A549 (cell line): ENCODE measurements at regions not wholly inside any gene's neighbourhood (a gene's known extent, or its start where the extent isn't known, plus 50 kb on each side); places are given as distances from the start of the nearest gene placed in this dataset.

ENCODE experiments used
- ATAC-seq, 2 experiments: fragments of 200-7000 bp in 1 of 2; fragments of >200 bp in 1 of 2; cut with Nextera tagmentation in 1 of 2; cut with Tn5 transposase in 1 of 2; 3 replicates each; pipeline versions ENCODE4 v1.8.0 to v1.9.1; 2018 to 2020; ENCODE audit warnings: mild to moderate bottlenecking in 1 of 2, moderate library complexity in 1 of 2
- CTCF ChIA-PET: fragments of 300-600 bp; sonication (Branson Sonifier 250); formaldehyde crosslinking; extraction: SDS; loops from one replicate; lab custom pipeline; 2021; ENCODE audit warnings: antibody characterized with exemption, inconsistent platforms; lab: Yijun Ruan, JAX
- POLR2A ChIA-PET: fragments of 350-600 bp; formaldehyde crosslinking; extraction: SDS; loops from one replicate; lab custom pipeline; 2021; ENCODE audit warnings: antibody characterized with exemption, inconsistent platforms; lab: Yijun Ruan, JAX
- DNase-seq, 2 experiments: peaks; one replicate each; pipeline versions ENCODE4 v3.0.0 to v3.0.0-alpha.2; 2011 to 2016; ENCODE audit warnings: low read depth in 1 of 2, low spot score in 1 of 2
- FAIRE-seq: peaks from 2 replicates; lab custom pipeline; 2011; peaks lifted over from hg19 to GRCh38; lab: Jason Lieb, UNC
- H3K27ac ChIP-seq, 2 experiments: fragments of >200 bp; sonication (Bioruptor Twin); formaldehyde crosslinking; 3 replicates each; pipeline ENCODE4 v1.5.1; 2016 to 2017
- H3K4me1 ChIP-seq: fragments of >200 bp; sonication (Bioruptor Twin); formaldehyde crosslinking; 3 replicates; pipeline ENCODE4 v1.6.1; 2016
- H3K4me2 ChIP-seq: fragments of >200 bp; sonication (Bioruptor Twin); formaldehyde crosslinking; 3 replicates; pipeline ENCODE4 v1.6.1; 2016
- H3K4me3 ChIP-seq: fragments of >200 bp; sonication (Bioruptor Twin); formaldehyde crosslinking; 3 replicates; pipeline ENCODE4 v1.5.1; 2016
- H3K9me3 ChIP-seq: fragments of >200 bp; sonication (Bioruptor Twin); formaldehyde crosslinking; 3 replicates; pipeline ENCODE4 v1.6.1; 2016
- CBX2 ChIP-seq: fragments of 200-600 bp; sonication (generic); IDR thresholded peaks from 2 replicates; pipeline ENCODE4 v1.6.1; 2016; ENCODE audit warnings: low read depth, mild to moderate bottlenecking, borderline replicate concordance
- CBX8 ChIP-seq: fragments of 200-600 bp; sonication (generic); IDR thresholded peaks from 2 replicates; pipeline ENCODE4 v1.6.1; 2016
- CHD2 ChIP-seq: fragments of 150-350 bp; IDR thresholded peaks from 2 replicates; pipeline ENCODE4 v1.6.1; 2014; ENCODE audit warnings: low read length; ENCODE audit not compliant: partially characterized antibody
- EHF ChIP-seq: fragments of 250-450 bp; sonication (Bioruptor Pico); IDR thresholded peaks from 2 replicates; pipeline ENCODE4 v1.5.0; 2020; ENCODE audit warnings: mild to moderate bottlenecking
- ESRRA ChIP-seq: fragments of 150-350 bp; IDR thresholded peaks from 2 replicates; pipeline ENCODE4 v1.6.1; 2014; ENCODE audit warnings: mild to moderate bottlenecking, low read length, borderline replicate concordance
- FOSB ChIP-seq: fragments of 250-450 bp; sonication (Bioruptor Pico); IDR thresholded peaks from 2 replicates; pipeline ENCODE4 v1.5.0; 2020; ENCODE audit warnings: mild to moderate bottlenecking, moderate library complexity
- HDAC2 ChIP-seq: fragments of 200-600 bp; sonication (generic); IDR thresholded peaks from 2 replicates; pipeline ENCODE4 v1.6.1; 2016
- HEYL ChIP-seq: fragments of 250-450 bp; sonication (Bioruptor Pico); IDR thresholded peaks from 2 replicates; pipeline ENCODE4 v1.8.0; 2021; ENCODE audit warnings: mild to moderate bottlenecking, moderate library complexity
- HOXA7 ChIP-seq: fragments of 250-450 bp; sonication (Bioruptor Pico); IDR thresholded peaks from 2 replicates; pipeline ENCODE4 v1.5.0; 2020; ENCODE audit warnings: mild to moderate bottlenecking, moderate library complexity
- JUN ChIP-seq, 2 experiments: fragments of >200 bp; sonication (Bioruptor Twin); formaldehyde crosslinking; IDR thresholded peaks; 2 replicates in 1 of 2; 3 replicates in 1 of 2; pipeline ENCODE4 v1.6.1; 2016 to 2017
- JUNB ChIP-seq: fragments of >200 bp; sonication (Bioruptor Twin); formaldehyde crosslinking; IDR thresholded peaks from 2 replicates; pipeline ENCODE4 v1.6.1; 2016
- KDM5A ChIP-seq: fragments of 200-600 bp; sonication (generic); IDR thresholded peaks from 2 replicates; pipeline ENCODE4 v1.6.1; 2016; ENCODE audit warnings: antibody characterized with exemption, mild to moderate bottlenecking
- MAZ ChIP-seq: fragments of 150-350 bp; IDR thresholded peaks from 2 replicates; pipeline ENCODE4 v1.6.1; 2014; ENCODE audit warnings: antibody characterized with exemption, low read depth, low read length, borderline replicate concordance
- NR3C1 ChIP-seq: fragments of >200 bp; sonication (Bioruptor Twin); formaldehyde crosslinking; IDR thresholded peaks from 3 replicates; pipeline ENCODE4 v1.6.1; 2017
- PHF8 ChIP-seq: fragments of 200-600 bp; sonication (generic); IDR thresholded peaks from 2 replicates; pipeline ENCODE4 v1.6.1; 2016; ENCODE audit warnings: low read depth, mild to moderate bottlenecking, antibody characterized with exemption, moderate library complexity, borderline replicate concordance
- POLR2A ChIP-seq: IDR thresholded peaks from 2 replicates; pipeline ENCODE4 v1.6.1; 2012; ENCODE audit warnings: mild to moderate bottlenecking, low read length
- POLR2AphosphoS2 ChIP-seq: conservative IDR thresholded peaks from 2 replicates; pipeline ENCODE4 v1.6.1; 2012; ENCODE audit warnings: low read length, improper control_type of control experiment, inconsistent platforms
- RNF2 ChIP-seq: fragments of 200-600 bp; sonication (generic); IDR thresholded peaks from 2 replicates; pipeline ENCODE4 v1.6.1; 2016; ENCODE audit warnings: low read depth, mild to moderate bottlenecking, antibody characterized with exemption, moderate library complexity, borderline replicate concordance
- TFCP2L1 ChIP-seq: fragments of 250-450 bp; sonication (Bioruptor Pico); IDR thresholded peaks from 2 replicates; pipeline ENCODE4 v1.5.0; 2021; ENCODE audit warnings: mild to moderate bottlenecking
- ZC3H11A ChIP-seq: fragments of 450-650 bp; IDR thresholded peaks from 2 replicates; pipeline ENCODE4 v1.6.1; 2014; ENCODE audit warnings: antibody characterized with exemption, mild to moderate bottlenecking
- ZSCAN20 ChIP-seq: fragments of 250-450 bp; sonication (Bioruptor Pico); IDR thresholded peaks from 2 replicates; pipeline ENCODE4 v1.8.0; 2022; ENCODE audit warnings: mild to moderate bottlenecking, moderate library complexity
- WGBS: methylation state at CpG from one replicate; pipeline ENCODE4 v1.1.6; 2017; ENCODE audit errors: missing lambda C conversion rate; 5-methylcytosine and 5-hydroxymethylcytosine counted together
- TF ChIP-seq, protein P1 (sequence below): IDR thresholded peaks from 2 replicates; pipeline ENCODE4 v1.6.1; 2012
- TF ChIP-seq, protein P2 (sequence below): IDR thresholded peaks from 2 replicates; pipeline ENCODE4 v1.6.1; 2012; ENCODE audit warnings: low read depth, borderline replicate concordance
- TF ChIP-seq, protein P3 (sequence below): fragments of 450-650 bp; IDR thresholded peaks from 2 replicates; pipeline ENCODE4 v1.6.1; 2014; ENCODE audit warnings: antibody characterized with exemption
- TF ChIP-seq, protein P4 (sequence below): fragments of 200-600 bp; sonication (generic); IDR thresholded peaks from 2 replicates; pipeline ENCODE4 v1.6.1; 2016; ENCODE audit warnings: antibody characterized with exemption, mild to moderate bottlenecking, moderate library complexity

DNA sequence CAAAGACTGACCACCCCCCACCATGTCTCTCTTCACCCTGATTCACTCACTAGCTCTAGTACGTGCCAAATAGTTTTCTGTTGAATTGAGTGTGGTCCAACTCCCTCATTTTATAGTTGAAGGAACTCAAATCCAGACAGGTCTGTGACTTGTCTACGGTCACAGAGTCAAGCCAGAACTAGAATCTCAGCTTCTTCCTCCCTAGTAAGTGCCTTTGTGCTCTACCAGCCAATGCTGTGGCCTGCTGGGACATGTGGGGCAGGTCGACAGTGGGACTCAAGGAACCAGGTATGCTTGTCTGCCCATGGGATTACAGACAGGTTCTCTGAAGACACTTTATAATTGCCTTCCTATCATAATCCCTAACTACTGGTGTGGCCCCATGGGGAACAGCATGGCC is 108.6 kb upstream of the CPEB2 start:
- POLR2A ChIA-PET = no interaction called here
- no peak overlapping the region for H3K4me2 ChIP-seq
- CTCF ChIA-PET = no interaction called here

DNA sequence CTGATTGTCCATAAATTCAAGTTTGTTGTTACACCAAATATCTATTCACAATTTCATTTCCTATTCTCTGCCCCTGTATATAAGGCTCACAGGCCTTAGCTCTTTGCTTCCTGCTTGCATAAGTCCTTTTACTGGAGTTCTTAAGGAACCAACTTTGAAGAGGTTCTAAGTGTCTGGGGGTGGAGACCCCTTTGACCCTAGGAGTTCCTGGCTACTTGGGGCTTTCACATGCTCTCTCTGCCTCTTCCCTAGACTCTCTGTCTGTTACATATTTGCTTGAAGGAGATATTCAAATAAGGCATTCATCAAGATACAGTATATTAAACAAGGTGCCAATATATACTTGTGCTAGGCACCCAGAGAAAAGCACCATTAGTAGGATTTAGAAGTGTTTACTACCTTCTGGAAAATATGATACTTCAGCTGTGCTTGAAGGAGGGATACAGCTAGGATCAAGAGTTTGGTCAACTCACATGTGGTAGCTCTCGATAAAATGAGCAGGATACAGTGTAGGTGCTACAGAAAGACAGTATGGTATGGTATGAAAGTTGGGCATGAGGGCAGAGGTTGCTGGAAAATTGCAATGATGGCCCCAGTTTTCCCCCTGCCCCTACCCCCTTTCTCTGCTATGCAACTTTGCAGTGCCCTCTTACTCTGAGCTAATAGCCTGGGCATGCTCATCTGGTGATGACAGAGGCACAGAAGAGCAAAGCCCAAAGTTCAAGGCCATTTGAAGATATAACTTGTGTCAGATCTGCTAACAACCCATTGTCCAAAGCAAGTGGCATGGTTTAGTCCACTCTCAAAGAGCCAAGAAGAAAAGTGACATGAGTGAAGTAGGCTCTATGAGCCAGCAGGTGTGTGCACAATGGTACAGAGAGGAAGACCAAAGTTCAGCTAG is 107.6 kb upstream of the CPEB2 start:
- no peak overlapping the region for H3K27ac ChIP-seq
- DNase-seq = no peak
- CTCF ChIA-PET = no interaction called here

More for the DNA sequence above, 108.6 kb upstream of the CPEB2 start:
- ATAC-seq = no peak
- TF ChIP-seq JUN (IDR thresholded peaks at IDR 0.05) = no peak
- no peak for TF ChIP-seq HOXA7
- no peak for TF ChIP-seq JUNB
- TF ChIP-seq FOSB (CRISPR knock-in tag) = no peak
- no peak for TF ChIP-seq RNF2
- TF ChIP-seq, protein P1, sequence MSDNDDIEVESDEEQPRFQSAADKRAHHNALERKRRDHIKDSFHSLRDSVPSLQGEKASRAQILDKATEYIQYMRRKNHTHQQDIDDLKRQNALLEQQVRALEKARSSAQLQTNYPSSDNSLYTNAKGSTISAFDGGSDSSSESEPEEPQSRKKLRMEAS = no peak
- no peak for TF ChIP-seq KDM5A
- TF ChIP-seq, protein P2, sequence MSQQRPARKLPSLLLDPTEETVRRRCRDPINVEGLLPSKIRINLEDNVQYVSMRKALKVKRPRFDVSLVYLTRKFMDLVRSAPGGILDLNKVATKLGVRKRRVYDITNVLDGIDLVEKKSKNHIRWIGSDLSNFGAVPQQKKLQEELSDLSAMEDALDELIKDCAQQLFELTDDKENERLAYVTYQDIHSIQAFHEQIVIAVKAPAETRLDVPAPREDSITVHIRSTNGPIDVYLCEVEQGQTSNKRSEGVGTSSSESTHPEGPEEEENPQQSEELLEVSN = no peak
- TF ChIP-seq POLR2AphosphoS2 = no peak
- no peak for TF ChIP-seq PHF8
- TF ChIP-seq ESRRA = no peak
- no peak for TF ChIP-seq ZC3H11A
- TF ChIP-seq, protein P3, sequence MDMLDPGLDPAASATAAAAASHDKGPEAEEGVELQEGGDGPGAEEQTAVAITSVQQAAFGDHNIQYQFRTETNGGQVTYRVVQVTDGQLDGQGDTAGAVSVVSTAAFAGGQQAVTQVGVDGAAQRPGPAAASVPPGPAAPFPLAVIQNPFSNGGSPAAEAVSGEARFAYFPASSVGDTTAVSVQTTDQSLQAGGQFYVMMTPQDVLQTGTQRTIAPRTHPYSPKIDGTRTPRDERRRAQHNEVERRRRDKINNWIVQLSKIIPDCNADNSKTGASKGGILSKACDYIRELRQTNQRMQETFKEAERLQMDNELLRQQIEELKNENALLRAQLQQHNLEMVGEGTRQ = no peak
- TF ChIP-seq CHD2 = no peak
- TF ChIP-seq CBX8 = no peak
- no peak for TF ChIP-seq POLR2A
- TF ChIP-seq, protein P4, sequence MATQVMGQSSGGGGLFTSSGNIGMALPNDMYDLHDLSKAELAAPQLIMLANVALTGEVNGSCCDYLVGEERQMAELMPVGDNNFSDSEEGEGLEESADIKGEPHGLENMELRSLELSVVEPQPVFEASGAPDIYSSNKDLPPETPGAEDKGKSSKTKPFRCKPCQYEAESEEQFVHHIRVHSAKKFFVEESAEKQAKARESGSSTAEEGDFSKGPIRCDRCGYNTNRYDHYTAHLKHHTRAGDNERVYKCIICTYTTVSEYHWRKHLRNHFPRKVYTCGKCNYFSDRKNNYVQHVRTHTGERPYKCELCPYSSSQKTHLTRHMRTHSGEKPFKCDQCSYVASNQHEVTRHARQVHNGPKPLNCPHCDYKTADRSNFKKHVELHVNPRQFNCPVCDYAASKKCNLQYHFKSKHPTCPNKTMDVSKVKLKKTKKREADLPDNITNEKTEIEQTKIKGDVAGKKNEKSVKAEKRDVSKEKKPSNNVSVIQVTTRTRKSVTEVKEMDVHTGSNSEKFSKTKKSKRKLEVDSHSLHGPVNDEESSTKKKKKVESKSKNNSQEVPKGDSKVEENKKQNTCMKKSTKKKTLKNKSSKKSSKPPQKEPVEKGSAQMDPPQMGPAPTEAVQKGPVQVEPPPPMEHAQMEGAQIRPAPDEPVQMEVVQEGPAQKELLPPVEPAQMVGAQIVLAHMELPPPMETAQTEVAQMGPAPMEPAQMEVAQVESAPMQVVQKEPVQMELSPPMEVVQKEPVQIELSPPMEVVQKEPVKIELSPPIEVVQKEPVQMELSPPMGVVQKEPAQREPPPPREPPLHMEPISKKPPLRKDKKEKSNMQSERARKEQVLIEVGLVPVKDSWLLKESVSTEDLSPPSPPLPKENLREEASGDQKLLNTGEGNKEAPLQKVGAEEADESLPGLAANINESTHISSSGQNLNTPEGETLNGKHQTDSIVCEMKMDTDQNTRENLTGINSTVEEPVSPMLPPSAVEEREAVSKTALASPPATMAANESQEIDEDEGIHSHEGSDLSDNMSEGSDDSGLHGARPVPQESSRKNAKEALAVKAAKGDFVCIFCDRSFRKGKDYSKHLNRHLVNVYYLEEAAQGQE = no peak
- TF ChIP-seq CBX2 = no peak
- TF ChIP-seq EHF (CRISPR knock-in tag) = no peak
- TF ChIP-seq TFCP2L1 (CRISPR knock-in tag) = no peak
- WGBS = 41% methylated on average over 3 of the region's 3 CpGs
- H3K27ac ChIP-seq = no peak overlapping the region
- H3K4me3 ChIP-seq = no peak overlapping the region
- H3K9me3 ChIP-seq = no peaks in the 10 kb centered on the region; the same call in 2 of the 3 replicates
- DNase-seq = no peak
- H3K4me1 ChIP-seq = peaks cover 4% of the 10 kb centered on the region; the same call in 1 of the 3 replicates
- FAIRE-seq = no peak

More for the DNA sequence above, 107.6 kb upstream of the CPEB2 start:
- TF ChIP-seq MAZ (no peak), HDAC2 (no peak), TFCP2L1 (CRISPR knock-in tag) (no peak), NR3C1 (no peak), ZSCAN20 (CRISPR knock-in tag) (no peak), HEYL (no peak)
- TF ChIP-seq, protein P2 = no peak
- Histone ChIP-seq H3K4me1 (no peaks in the 10 kb centered on the region), H3K9me3 (no peaks in the 10 kb centered on the region; the same call in 2 of the 3 replicates), H3K4me3 (no peak overlapping the region), H3K4me2 (no peak overlapping the region)
- 73% methylated on average over 1 of the region's 1 CpG for WGBS
- ATAC-seq (no peak), FAIRE-seq (no peak)
- POLR2A ChIA-PET = no interaction called here
